ENCODE measurements at regions not wholly inside any gene's neighbourhood (a gene's known extent, or its start where the extent isn't known, plus 50 kb on each side); places are given as distances from the start of the nearest gene placed in this dataset.

GRCh38 chr6:21769968-21770367 is 176.4 kb downstream of the SOX4 start:
- H3K27ac ChIP-seq (ENCODE audit: low read depth, low read length) = peak overlapping the region; percentile 65
- H3K9me3 ChIP-seq (ENCODE audit: control insufficient read depth, low read length) = no peaks in the 10 kb centered on the region
- H3K36me3 ChIP-seq (ENCODE audit: control insufficient read depth, insufficient read depth, low read length) = peaks cover 43% of the 10 kb centered on the region
- H3K27me3 ChIP-seq (ENCODE audit: control insufficient read depth, insufficient read depth, low read length, poor library complexity, severe bottlenecking) = no peaks in the 10 kb centered on the region
- Mint-ChIP-seq H3K36me3 (ENCODE audit: low read depth) (peaks cover 22% of the 10 kb centered on the region), H3K9me3 (no peaks in the 10 kb centered on the region), H3K4me1 (peaks cover 42% of the 10 kb centered on the region), H3K27ac (peak overlapping the region; percentile 55), H3K27me3 (ENCODE audit: insufficient read depth) (no peaks in the 10 kb centered on the region), H3K4me3 (no peak overlapping the region)
- H3K4me3 ChIP-seq (ENCODE audit: low read length) = no peak overlapping the region
- no peak for DNase-seq
- H3K9ac ChIP-seq (ENCODE audit: extremely low read depth, low read length, poor library complexity, severe bottlenecking) = no peak overlapping the region
- TF ChIP-seq, protein P1, sequence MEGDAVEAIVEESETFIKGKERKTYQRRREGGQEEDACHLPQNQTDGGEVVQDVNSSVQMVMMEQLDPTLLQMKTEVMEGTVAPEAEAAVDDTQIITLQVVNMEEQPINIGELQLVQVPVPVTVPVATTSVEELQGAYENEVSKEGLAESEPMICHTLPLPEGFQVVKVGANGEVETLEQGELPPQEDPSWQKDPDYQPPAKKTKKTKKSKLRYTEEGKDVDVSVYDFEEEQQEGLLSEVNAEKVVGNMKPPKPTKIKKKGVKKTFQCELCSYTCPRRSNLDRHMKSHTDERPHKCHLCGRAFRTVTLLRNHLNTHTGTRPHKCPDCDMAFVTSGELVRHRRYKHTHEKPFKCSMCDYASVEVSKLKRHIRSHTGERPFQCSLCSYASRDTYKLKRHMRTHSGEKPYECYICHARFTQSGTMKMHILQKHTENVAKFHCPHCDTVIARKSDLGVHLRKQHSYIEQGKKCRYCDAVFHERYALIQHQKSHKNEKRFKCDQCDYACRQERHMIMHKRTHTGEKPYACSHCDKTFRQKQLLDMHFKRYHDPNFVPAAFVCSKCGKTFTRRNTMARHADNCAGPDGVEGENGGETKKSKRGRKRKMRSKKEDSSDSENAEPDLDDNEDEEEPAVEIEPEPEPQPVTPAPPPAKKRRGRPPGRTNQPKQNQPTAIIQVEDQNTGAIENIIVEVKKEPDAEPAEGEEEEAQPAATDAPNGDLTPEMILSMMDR (conservative IDR thresholded peaks at IDR 0.05) = no peak
- peaks cover 6% of the 10 kb centered on the region for H3K4me1 ChIP-seq (ENCODE audit: control insufficient read depth, insufficient read depth, low read length)

GRCh38 chr6:21771626-21772320 is 178.2 kb downstream of the SOX4 start:
- peaks cover 6% of the 10 kb centered on the region for H3K4me1 ChIP-seq (ENCODE audit: control insufficient read depth, insufficient read depth, low read length)
- H3K9me3 Mint-ChIP-seq = no peaks in the 10 kb centered on the region
- 32 to 61% methylated on average over 3 to 4 of the region's 4 CpGs for WGBS, 2 experiments (ENCODE audit: insufficient coverage in 1 of 2, insufficient read length in 1 of 2)
- H3K9me3 ChIP-seq (ENCODE audit: control insufficient read depth, low read length) = no peaks in the 10 kb centered on the region
- H3K27ac Mint-ChIP-seq = peak overlapping the region; percentile 43
- no peak overlapping the region for H3K9ac ChIP-seq (ENCODE audit: extremely low read depth, low read length, poor library complexity, severe bottlenecking)
- peaks cover 49% of the 10 kb centered on the region for H3K36me3 ChIP-seq (ENCODE audit: control insufficient read depth, insufficient read depth, low read length)
- peak overlapping the region; percentile 62 for H3K27ac ChIP-seq (ENCODE audit: low read depth, low read length)
- TF ChIP-seq, protein P1 (conservative IDR thresholded peaks at IDR 0.05) = no peak
- H3K4me3 Mint-ChIP-seq = no peak overlapping the region
- no peaks in the 10 kb centered on the region for H3K27me3 ChIP-seq (ENCODE audit: control insufficient read depth, insufficient read depth, low read length, poor library complexity, severe bottlenecking)
- H3K4me1 Mint-ChIP-seq = peaks cover 44% of the 10 kb centered on the region
- H3K27me3 Mint-ChIP-seq (ENCODE audit: insufficient read depth) = no peaks in the 10 kb centered on the region
- peaks cover 26% of the 10 kb centered on the region for H3K36me3 Mint-ChIP-seq (ENCODE audit: low read depth)
- H3K4me3 ChIP-seq (ENCODE audit: low read length) = no peak overlapping the region
- DNase-seq = no peak

DNA sequence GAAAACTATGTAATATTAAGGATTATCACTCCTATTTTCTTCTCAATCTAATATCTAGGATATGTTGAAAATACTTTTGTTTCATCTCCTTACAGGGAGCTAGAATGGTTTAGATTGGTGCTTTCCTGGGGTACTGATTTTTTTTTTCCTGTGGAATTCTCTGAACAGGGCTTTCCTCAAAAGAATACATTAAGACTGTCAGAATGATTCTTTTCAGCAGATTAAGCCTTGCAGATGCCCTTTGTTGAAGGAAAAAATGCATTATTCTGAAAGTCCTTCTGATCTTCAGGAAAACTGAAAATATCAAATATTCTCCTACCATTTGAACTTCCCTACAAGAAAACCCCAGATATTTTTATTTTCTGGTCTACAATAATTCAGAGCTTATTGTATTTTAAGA is 178.9 kb downstream of the SOX4 start:
- H3K4me3 ChIP-seq (ENCODE audit: low read length) = no peak overlapping the region

More for the DNA sequence above, 178.9 kb downstream of the SOX4 start:
- TF ChIP-seq, protein P1 (conservative IDR thresholded peaks at IDR 0.05) = no peak
- peaks cover 44% of the 10 kb centered on the region for H3K4me1 Mint-ChIP-seq
- Histone ChIP-seq H3K9me3 (ENCODE audit: control insufficient read depth, low read length) (no peaks in the 10 kb centered on the region), H3K27ac (ENCODE audit: low read depth, low read length) (peak overlapping the region; percentile 87), H3K9ac (ENCODE audit: extremely low read depth, low read length, poor library complexity, severe bottlenecking) (no peak overlapping the region), H3K27me3 (ENCODE audit: control insufficient read depth, insufficient read depth, low read length, poor library complexity, severe bottlenecking) (no peaks in the 10 kb centered on the region), H3K36me3 (ENCODE audit: control insufficient read depth, insufficient read depth, low read length) (peaks cover 49% of the 10 kb centered on the region), H3K4me1 (ENCODE audit: control insufficient read depth, insufficient read depth, low read length) (peaks cover 6% of the 10 kb centered on the region)
- peaks cover 30% of the 10 kb centered on the region for H3K36me3 Mint-ChIP-seq (ENCODE audit: low read depth)
- no peak overlapping the region for H3K4me3 Mint-ChIP-seq
- DNase-seq = no peak
- no peak overlapping the region for H3K27ac Mint-ChIP-seq
- no peaks in the 10 kb centered on the region for H3K9me3 Mint-ChIP-seq
- H3K27me3 Mint-ChIP-seq (ENCODE audit: insufficient read depth) = no peaks in the 10 kb centered on the region

Data from endodermal cell (in vitro differentiated cells).